ENCODE measurements at regions not wholly inside any gene's neighbourhood (a gene's known extent, or its start where the extent isn't known, plus 50 kb on each side); places are given as distances from the start of the nearest gene placed in this dataset.

DNA sequence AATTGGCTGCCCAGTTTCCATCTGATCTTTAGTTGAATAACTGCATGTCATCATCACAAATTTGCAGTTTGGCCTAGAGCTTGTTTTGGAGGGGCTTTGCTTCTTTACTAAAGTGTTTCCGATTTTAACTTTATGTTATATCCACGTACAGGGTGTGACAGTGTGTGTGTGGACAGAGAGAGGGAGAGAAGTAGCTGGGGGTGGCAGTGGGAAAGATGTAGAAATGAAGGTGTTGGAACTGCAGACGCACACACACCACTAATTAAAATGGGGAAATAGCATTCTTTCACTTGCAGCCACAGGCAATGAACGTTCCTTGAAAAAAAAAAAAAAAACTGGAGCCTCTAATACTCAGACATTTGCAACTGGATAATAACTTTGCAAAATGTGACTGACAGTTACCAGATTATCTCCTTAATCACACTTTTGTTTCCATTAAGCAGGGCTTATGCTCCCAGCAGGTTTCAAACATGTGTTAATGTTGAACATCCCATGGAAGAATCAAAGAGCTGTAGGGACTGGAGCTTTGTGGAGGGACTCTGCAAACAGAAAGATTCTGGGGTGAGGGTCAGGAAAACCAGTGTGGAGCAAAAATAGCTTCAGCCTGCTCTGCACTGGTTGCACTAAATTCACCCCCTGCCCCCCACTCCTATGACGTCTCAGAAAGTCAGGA is 238.1 kb upstream of the TENM4 start:
- Histone ChIP-seq H3K4me1 (replicated peaks in 1 of 2) (no peaks in the 10 kb centered on the region), H3K27ac (no peak overlapping the region), H3K4me3 (no peak overlapping the region), H3K9me3 (replicated peaks in 1 of 3) (no peaks in the 10 kb centered on the region), H3K27me3 (no peaks in the 10 kb centered on the region), H3K36me3 (replicated peaks in 1 of 2) (no peaks in the 10 kb centered on the region)
- no peak for DNase-seq
- 43 to 66% (median 53%) methylated on average over 5 of the region's 5 CpGs for WGBS, 4 donors
- intact Hi-C loops (cut with DNase I): no loop called here
- no peak for TF ChIP-seq POLR2A (IDR thresholded peaks at IDR 0.05)
- TF ChIP-seq, protein P1, sequence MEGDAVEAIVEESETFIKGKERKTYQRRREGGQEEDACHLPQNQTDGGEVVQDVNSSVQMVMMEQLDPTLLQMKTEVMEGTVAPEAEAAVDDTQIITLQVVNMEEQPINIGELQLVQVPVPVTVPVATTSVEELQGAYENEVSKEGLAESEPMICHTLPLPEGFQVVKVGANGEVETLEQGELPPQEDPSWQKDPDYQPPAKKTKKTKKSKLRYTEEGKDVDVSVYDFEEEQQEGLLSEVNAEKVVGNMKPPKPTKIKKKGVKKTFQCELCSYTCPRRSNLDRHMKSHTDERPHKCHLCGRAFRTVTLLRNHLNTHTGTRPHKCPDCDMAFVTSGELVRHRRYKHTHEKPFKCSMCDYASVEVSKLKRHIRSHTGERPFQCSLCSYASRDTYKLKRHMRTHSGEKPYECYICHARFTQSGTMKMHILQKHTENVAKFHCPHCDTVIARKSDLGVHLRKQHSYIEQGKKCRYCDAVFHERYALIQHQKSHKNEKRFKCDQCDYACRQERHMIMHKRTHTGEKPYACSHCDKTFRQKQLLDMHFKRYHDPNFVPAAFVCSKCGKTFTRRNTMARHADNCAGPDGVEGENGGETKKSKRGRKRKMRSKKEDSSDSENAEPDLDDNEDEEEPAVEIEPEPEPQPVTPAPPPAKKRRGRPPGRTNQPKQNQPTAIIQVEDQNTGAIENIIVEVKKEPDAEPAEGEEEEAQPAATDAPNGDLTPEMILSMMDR (IDR thresholded peaks at IDR 0.05): no peak

DNA sequence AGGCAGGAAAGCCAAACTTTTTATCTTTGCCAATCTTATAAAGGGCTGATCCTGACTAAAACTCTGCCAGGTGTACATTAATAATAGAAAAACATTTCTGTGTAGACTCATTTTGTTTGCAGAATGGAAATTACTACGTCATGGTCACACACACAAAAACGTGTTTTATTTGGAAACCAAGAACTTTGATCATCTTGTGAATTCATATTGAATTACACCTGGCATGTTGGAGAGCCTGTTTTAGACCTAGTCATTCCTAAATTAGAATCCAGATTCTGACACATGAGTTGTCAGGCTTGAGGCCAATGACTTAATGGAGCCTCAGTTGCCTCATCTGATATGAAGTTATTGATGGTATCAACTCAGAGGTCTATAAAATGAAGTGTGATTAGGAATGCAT is 235.6 kb upstream of the TENM4 start:
- no peak for TF ChIP-seq POLR2A (IDR thresholded peaks at IDR 0.05)
- TF ChIP-seq, protein P1 (IDR thresholded peaks at IDR 0.05): no peak
- WGBS, 4 donors: 72 to 78% (median 77%) methylated on average over 2 of the region's 2 CpGs
- intact Hi-C loops (cut with DNase I): no loop called here
- H3K9me3 ChIP-seq (replicated peaks in 1 of 3): no peaks in the 10 kb centered on the region
- no peaks in the 10 kb centered on the region for H3K36me3 ChIP-seq (replicated peaks in 1 of 2)
- H3K27ac ChIP-seq: no peak overlapping the region
- no peak for DNase-seq
- no peaks in the 10 kb centered on the region for H3K27me3 ChIP-seq
- H3K4me3 ChIP-seq: no peak overlapping the region
- H3K4me1 ChIP-seq (replicated peaks in 1 of 2): no peaks in the 10 kb centered on the region

DNA sequence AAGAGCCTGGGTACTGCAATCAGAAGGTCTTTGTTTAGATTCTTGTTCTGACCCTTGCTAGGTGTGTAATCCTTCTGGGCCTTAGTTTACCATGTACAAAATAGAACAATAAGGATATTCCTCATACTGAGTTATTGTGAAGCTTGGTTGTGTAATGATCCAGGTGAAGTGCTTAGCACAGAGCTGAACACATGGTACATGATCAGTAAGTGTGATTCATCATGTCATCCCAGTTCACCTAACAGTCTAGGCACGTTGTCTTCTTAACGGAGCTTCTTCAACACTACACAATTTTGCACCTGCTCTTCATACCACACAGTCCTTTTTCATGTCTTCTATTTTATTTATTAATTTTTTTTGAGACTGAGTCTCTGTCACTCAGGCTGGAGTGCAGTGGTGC is 234.3 kb upstream of the TENM4 start:
- Histone ChIP-seq H3K9me3 (replicated peaks in 1 of 3) (no peaks in the 10 kb centered on the region), H3K27ac (no peak overlapping the region), H3K27me3 (no peaks in the 10 kb centered on the region), H3K4me3 (no peak overlapping the region), H3K36me3 (replicated peaks in 1 of 2) (no peaks in the 10 kb centered on the region), H3K4me1 (replicated peaks in 1 of 2) (no peaks in the 10 kb centered on the region)
- intact Hi-C loops (cut with DNase I): no loop called here
- no peak for DNase-seq
- WGBS, 4 donors: 91 to 100% (median 93%) methylated on average over 2 of the region's 2 CpGs
- TF ChIP-seq, protein P1 (IDR thresholded peaks at IDR 0.05): no peak
- no peak for TF ChIP-seq POLR2A (IDR thresholded peaks at IDR 0.05)

DNA sequence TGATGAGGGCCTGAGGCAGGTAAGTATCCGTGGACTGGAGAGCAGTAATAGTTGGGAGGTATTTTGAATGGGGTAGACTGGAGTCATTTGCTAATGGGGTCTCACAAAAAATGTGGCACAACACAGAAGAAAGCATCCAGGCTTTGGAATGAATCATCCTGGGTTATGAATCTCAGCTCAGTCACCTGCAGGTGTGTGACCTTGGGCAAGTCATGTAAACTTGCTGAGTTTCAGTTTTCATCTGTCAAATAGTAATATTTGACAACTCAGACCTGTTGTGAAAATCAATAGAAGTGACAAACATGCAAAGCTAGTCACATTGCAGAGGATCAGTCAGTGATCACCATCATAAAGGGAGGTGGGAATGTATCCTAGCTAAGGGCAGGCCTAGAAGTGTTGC is 232.0 kb upstream of the TENM4 start:
- 89 to 95% (median 91%) methylated on average over 1 of the region's 1 CpG for WGBS, 4 donors
- TF ChIP-seq, protein P1 (IDR thresholded peaks at IDR 0.05): no peak
- no peak for TF ChIP-seq POLR2A (IDR thresholded peaks at IDR 0.05)
- no peaks in the 10 kb centered on the region for H3K27me3 ChIP-seq

More for the DNA sequence above, 232.0 kb upstream of the TENM4 start:
- no peak for DNase-seq
- H3K9me3 ChIP-seq (replicated peaks in 1 of 3): no peaks in the 10 kb centered on the region
- H3K36me3 ChIP-seq (replicated peaks in 1 of 2): no peaks in the 10 kb centered on the region
- no peak overlapping the region for H3K4me3 ChIP-seq
- intact Hi-C loops (cut with DNase I): no loop called here
- H3K27ac ChIP-seq: no peak overlapping the region
- H3K4me1 ChIP-seq (replicated peaks in 1 of 2): no peaks in the 10 kb centered on the region

Data from adrenal gland (tissue), 9 donors.